ENCODE measurements at regions not wholly inside any gene's neighbourhood (a gene's known extent, or its start where the extent isn't known, plus 50 kb on each side); places are given as distances from the start of the nearest gene placed in this dataset.

- Mint-ChIP-seq H3K4me3 (no peak overlapping the region), H3K36me3 (no peaks in the 10 kb centered on the region), H3K27ac (no peak overlapping the region), H3K27me3 (no peaks in the 10 kb centered on the region), H3K9me3 (no peaks in the 10 kb centered on the region), H3K4me1 (peaks cover 27% of the 10 kb centered on the region)
- DNase-seq: no peak
Measured at GRCh38 chr11:111444040-111444439, 65.0 kb upstream of the POU2AF1 start.

- no peak overlapping the region for H3K27ac Mint-ChIP-seq
- H3K27me3 Mint-ChIP-seq: no peaks in the 10 kb centered on the region
- no peak overlapping the region for H3K4me3 Mint-ChIP-seq
- H3K9me3 Mint-ChIP-seq: no peaks in the 10 kb centered on the region
- H3K36me3 Mint-ChIP-seq: no peaks in the 10 kb centered on the region
- peaks cover 27% of the 10 kb centered on the region for H3K4me1 Mint-ChIP-seq
- no peak for DNase-seq
Measured at GRCh38 chr11:111443640-111444039, 64.6 kb upstream of the POU2AF1 start.

GRCh38 chr11:111443032-111443431 lies 64.0 kb upstream of the POU2AF1 start:
- H3K4me1 Mint-ChIP-seq: peaks cover 27% of the 10 kb centered on the region
- no peak overlapping the region for H3K27ac Mint-ChIP-seq
- H3K4me3 Mint-ChIP-seq: no peak overlapping the region
- DNase-seq: no peak
- H3K9me3 Mint-ChIP-seq: no peaks in the 10 kb centered on the region
- no peaks in the 10 kb centered on the region for H3K27me3 Mint-ChIP-seq
- H3K36me3 Mint-ChIP-seq: no peaks in the 10 kb centered on the region

DNA sequence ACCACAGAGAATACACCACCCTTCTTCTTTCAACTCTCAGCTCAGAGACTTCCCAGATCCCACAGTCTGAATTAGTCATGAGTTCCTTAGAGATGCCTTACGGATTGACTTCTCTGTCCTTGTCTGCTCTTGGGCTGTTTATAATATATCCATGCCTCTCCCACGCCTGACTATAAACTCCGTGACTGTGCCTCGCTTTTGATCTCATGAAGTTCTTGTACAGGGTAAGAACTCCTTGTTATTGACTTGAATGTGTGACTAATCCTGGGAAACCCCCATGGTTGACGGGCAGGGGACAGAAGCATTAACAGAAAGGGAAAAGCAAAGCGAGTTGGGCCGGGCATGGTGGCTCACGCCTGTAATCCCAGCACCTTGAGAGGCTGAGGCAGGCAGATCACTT lies 62.4 kb upstream of the POU2AF1 start:
- no peaks in the 10 kb centered on the region for H3K9me3 Mint-ChIP-seq
- peaks cover 29% of the 10 kb centered on the region for H3K4me1 Mint-ChIP-seq
- H3K4me3 Mint-ChIP-seq: no peak overlapping the region
- H3K36me3 Mint-ChIP-seq: no peaks in the 10 kb centered on the region
- peak; percentile 16 for DNase-seq
- H3K27ac Mint-ChIP-seq: no peak overlapping the region
- H3K27me3 Mint-ChIP-seq: peaks cover 3% of the 10 kb centered on the region

- Mint-ChIP-seq H3K36me3 (no peaks in the 10 kb centered on the region), H3K9me3 (no peaks in the 10 kb centered on the region), H3K27ac (no peak overlapping the region), H3K4me3 (no peak overlapping the region), H3K27me3 (peaks cover 3% of the 10 kb centered on the region), H3K4me1 (peaks cover 21% of the 10 kb centered on the region)
- DNase-seq: no peak
Measured at GRCh38 chr11:111440416-111441205, 61.5 kb upstream of the POU2AF1 start.

- H3K4me3 Mint-ChIP-seq: no peak overlapping the region
- H3K36me3 Mint-ChIP-seq: no peaks in the 10 kb centered on the region
- no peak overlapping the region for H3K27ac Mint-ChIP-seq
Measured at GRCh38 chr11:111439901-111440300, 60.8 kb upstream of the POU2AF1 start.

GRCh38 chr11:111438846-111439520 lies 59.9 kb upstream of the POU2AF1 start:
- Mint-ChIP-seq H3K27ac (no peak overlapping the region), H3K4me1 (peaks cover 20% of the 10 kb centered on the region), H3K4me3 (no peak overlapping the region), H3K9me3 (no peaks in the 10 kb centered on the region), H3K27me3 (peaks cover 3% of the 10 kb centered on the region), H3K36me3 (no peaks in the 10 kb centered on the region)
- no peak for DNase-seq

More at GRCh38 chr11:111439901-111440300, 60.8 kb upstream of the POU2AF1 start:
- H3K4me1 Mint-ChIP-seq: peaks cover 20% of the 10 kb centered on the region
- H3K9me3 Mint-ChIP-seq: no peaks in the 10 kb centered on the region
- DNase-seq: no peak
- H3K27me3 Mint-ChIP-seq: peaks cover 3% of the 10 kb centered on the region

- Mint-ChIP-seq H3K36me3 (no peaks in the 10 kb centered on the region), H3K27me3 (peaks cover 3% of the 10 kb centered on the region), H3K9me3 (no peaks in the 10 kb centered on the region), H3K4me3 (no peak overlapping the region), H3K4me1 (peaks cover 16% of the 10 kb centered on the region), H3K27ac (no peak overlapping the region)
- DNase-seq: no peak
Measured at GRCh38 chr11:111438168-111438567, 59.1 kb upstream of the POU2AF1 start.

DNA sequence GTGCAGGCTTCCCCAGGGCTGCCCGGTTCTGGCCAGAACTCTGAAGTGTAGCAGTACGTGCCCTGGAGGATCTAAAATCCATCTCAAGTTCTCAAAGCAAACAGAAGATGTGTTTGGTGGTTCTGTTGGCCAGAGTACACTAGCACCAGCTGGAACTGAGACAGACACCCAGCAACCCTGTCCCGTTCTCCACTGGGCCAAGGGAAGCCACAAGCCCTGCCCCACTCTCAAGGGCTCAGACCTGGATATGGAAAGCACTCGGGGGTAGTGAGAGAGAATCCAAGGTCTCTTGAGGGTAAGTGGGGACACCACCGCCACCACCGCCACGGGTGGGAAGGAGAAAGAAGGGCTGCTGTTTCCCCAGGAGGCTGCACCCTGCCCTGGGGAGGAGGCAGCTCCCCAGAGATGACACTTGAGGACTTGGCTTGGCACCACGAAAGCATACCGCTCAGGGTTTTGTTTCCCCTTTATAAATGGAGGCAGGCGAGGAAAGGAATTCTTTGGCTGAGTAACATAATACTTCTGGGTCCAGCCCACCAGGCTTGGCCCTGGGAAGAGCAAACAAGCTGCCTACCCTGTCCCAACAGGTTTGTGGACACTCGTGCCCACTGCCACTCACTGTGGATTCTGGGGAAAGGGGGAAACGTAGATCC lies 56.1 kb upstream of the POU2AF1 start:
- H3K9me3 Mint-ChIP-seq: no peaks in the 10 kb centered on the region
- H3K27me3 Mint-ChIP-seq: peaks cover 3% of the 10 kb centered on the region
- H3K4me1 Mint-ChIP-seq: peaks cover 9% of the 10 kb centered on the region
- no peak overlapping the region for H3K4me3 Mint-ChIP-seq
- H3K36me3 Mint-ChIP-seq: no peaks in the 10 kb centered on the region
- no peak for DNase-seq
- no peak overlapping the region for H3K27ac Mint-ChIP-seq

DNA sequence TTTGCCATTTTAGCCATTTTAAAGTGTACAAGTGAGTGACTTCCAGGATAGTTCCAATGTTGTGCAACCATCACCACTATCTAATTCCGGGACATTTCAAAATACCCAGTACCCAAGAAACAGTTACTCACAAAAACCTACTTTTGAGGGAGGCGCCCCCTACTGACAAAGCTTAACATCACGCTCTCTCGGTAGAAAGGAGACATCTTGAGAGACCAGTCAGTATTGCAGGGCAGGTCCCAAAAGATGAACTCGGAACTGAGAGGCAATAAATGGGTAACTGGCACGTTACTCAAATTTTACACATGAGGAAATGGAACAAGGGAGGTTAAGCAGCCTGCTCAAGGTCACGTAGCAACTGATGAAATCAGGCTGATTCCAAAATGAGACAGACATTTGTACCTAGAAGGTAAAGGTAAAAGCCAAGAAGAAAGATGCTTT lies 50.0 kb upstream of the POU2AF1 start:
- peak; percentile 59 for DNase-seq
- Mint-ChIP-seq H3K27me3 (no peaks in the 10 kb centered on the region), H3K9me3 (no peaks in the 10 kb centered on the region), H3K4me3 (no peak overlapping the region), H3K4me1 (no peaks in the 10 kb centered on the region), H3K36me3 (no peaks in the 10 kb centered on the region), H3K27ac (no peak overlapping the region)

All from activated naive CD8-positive, alpha-beta T cell treated with anti-CD3 and anti-CD28 coated beads for 36 hours (primary cell).